ENCODE measurements at regions not wholly inside any gene's neighbourhood (a gene's known extent, or its start where the extent isn't known, plus 50 kb on each side); places are given as distances from the start of the nearest gene placed in this dataset.

DNA sequence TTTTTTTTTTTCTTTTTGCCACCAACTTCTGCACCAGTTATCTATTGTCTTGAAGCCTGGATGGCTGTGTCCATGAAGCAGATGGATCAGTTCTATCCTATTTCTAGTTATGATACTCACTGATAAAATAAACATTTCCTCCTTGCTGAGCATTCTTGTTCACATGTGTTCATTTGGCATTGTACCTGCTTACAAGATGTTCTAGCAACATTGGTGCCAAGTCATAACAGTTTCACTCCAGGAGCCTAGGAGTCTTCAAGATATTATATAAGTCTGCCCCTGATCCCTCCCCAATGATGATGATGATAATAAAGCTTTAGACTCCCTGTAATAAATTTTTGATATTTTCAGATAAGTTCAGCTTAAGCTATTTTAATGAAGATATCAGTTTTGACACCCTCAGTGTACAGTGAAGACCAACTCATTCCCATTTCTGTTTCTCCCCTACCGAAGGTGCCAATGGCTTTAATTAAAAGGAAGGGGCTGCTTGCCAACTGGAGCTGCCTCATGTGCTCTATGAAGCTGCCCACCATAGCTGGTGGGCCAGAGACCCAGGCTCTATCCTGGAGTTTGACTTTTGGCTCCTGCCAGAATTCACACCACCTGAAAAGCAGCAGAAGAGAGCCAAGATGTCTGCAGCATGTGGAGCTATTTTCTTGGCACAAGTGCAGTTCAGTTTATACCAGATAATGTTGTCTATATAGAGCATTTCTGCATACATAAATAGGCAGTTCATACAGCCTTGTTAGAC is 265.4 kb upstream of the TET2 start:
- H3K4me3 ChIP-seq (ENCODE audit: low read depth, low read length), result no peak overlapping the region

DNA sequence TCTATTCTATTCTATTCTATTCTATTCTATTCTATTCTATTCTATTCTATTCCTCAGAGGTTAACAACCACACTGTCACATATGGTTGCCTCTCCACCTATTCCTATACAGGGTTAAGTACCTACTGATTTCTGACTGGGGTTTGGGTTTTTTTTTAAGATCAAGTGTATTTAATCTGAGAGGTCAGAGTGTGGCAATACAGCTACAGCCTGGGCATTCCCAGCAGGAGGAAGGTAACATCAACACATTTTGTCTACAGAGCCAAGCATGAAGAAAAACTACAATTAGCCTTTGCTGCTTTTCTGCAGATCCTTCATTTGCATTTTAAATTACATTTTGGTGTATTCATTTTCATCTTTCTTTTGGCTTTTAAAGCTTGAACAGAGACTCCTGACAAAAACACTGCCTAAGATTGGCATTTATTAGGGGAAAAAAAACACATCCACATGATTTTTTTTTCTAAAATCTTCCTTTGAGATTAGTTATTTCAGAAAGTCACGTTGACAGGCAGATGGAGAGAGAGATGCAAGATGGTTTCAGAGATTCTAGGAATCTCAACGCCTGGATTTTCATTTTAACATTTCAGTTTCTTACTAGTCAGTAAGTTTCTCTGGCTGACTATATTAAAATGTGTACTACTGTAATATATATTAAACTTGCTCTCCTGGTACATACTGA is 255.9 kb upstream of the TET2 start:
- no peak for TF ChIP-seq CTCF (IDR thresholded peaks at IDR 0.05; ENCODE audit: low read depth, low read length)
- H3K4me3 ChIP-seq (ENCODE audit: low read depth, low read length), result no peak overlapping the region

More for the DNA sequence above, 265.4 kb upstream of the TET2 start:
- no peak for TF ChIP-seq CTCF (IDR thresholded peaks at IDR 0.05; ENCODE audit: low read depth, low read length)

DNA sequence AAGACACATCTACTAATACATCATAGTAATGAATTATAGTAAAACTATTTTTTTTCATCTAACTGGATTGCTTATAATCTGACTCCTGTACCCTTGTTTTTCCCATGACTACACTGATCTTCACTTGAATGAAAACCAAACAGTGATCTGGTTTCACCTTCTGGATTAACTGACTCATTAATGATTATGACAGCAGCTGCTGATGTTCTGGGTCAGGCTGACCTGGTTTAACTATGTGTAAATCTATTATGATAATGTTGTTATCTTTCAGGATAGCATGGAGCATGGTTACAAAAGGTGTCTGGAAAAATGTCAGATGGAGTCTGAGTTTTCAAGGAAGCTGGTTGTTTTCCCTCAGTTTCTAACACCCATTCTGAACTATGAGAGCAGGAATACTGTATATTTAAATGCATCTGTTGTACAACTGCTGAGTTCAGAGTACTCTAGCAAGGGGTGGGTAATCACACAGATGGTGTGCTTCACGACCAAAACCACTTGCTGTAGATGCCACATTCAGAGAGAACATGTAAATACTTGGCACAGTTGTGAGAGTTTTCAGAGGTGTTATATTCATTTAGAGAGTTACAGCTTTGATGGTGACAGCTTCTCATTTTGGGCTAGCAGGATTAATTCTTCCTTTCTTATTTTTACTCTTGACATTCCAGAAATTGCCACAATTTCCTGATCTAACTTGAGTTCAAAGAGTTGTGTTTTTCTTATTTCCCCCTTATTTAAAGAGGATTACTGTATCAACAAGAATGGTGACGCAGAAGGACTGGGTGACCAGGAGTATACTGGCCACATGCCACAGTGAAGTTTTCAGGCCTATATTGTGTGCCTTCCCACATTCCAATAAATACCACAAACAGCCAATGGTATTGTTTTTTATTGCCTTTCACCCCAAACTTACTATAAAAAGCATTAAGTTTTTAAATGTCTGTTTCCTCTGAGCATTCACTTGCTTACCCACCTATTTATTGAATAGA is 249.7 kb upstream of the TET2 start:
- TF ChIP-seq CTCF (IDR thresholded peaks at IDR 0.05; ENCODE audit: low read depth, low read length), result no peak
- no peak overlapping the region for H3K4me3 ChIP-seq (ENCODE audit: low read depth, low read length)

DNA sequence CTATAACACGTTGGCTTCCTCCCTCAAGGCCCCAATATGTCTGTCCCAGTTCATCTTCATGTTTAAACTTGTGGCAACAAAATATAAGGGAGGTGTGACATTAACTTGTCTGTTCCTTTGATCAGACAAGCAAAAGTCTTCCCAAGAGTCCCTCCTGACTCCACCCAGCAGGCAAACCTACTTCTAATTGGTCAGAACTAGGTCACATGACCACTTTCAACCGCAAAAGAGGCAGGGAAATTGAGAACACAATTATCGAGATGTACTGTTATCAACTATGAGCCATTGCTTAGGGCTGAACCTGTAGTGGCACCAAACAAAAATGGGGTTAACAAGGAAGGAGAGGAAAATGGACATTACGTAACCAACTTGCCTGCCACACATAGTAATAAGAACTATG is 246.8 kb upstream of the TET2 start:
- H3K4me3 ChIP-seq (ENCODE audit: low read depth, low read length), result no peak overlapping the region

DNA sequence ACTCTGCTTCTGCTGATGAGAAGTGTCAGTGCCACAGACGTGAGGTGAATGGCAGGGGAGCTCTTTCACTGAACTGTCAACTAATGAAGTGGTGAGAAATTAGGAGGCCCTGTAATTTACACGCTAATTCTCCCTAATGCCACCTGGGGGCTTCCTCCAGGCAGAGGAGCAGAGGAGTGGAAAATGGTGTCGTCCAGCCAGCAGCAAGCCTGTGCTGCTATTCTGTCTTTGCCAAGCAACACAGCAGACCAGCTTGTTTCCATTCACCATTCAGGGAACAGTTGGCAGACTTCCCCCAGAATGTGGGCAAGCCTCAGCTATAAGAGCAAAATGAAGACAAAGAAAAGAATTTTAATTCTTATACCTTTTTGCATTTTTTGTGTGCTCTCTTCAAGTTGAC is 245.2 kb upstream of the TET2 start:
- no peak overlapping the region for H3K4me3 ChIP-seq (ENCODE audit: low read depth, low read length)
- no peak for TF ChIP-seq CTCF (IDR thresholded peaks at IDR 0.05; ENCODE audit: low read depth, low read length)

More for the DNA sequence above, 246.8 kb upstream of the TET2 start:
- TF ChIP-seq CTCF (IDR thresholded peaks at IDR 0.05; ENCODE audit: low read depth, low read length), result no peak

GRCh38 chr4:104901961-104902605 is 244.6 kb upstream of the TET2 start:
- no peak for TF ChIP-seq CTCF (IDR thresholded peaks at IDR 0.05; ENCODE audit: low read depth, low read length)
- no peak overlapping the region for H3K4me3 ChIP-seq (ENCODE audit: low read depth, low read length)

Data from WI38 (cell line).